ENCODE measurements at regions not wholly inside any gene's neighbourhood (a gene's known extent, or its start where the extent isn't known, plus 50 kb on each side); places are given as distances from the start of the nearest gene placed in this dataset.

GRCh38 chr6:167408235-167408869 lies 83.5 kb downstream of the TTLL2 start:
- ChIA-PET POLR2A (no interaction called here), CTCF (interaction anchor here (2.3 kb wide), 1 partner anchor 57 kb away, joined by 6 read pairs; no protein-coding TSS in a partner anchor)
- no peak for DNase-seq (ENCODE audit: extremely low spot score)

GRCh38 chr6:167409079-167409478 lies 84.2 kb downstream of the TTLL2 start:
- POLR2A ChIA-PET, result no interaction called here
- no peak for DNase-seq (ENCODE audit: extremely low spot score)
- TF ChIP-seq, protein P1, sequence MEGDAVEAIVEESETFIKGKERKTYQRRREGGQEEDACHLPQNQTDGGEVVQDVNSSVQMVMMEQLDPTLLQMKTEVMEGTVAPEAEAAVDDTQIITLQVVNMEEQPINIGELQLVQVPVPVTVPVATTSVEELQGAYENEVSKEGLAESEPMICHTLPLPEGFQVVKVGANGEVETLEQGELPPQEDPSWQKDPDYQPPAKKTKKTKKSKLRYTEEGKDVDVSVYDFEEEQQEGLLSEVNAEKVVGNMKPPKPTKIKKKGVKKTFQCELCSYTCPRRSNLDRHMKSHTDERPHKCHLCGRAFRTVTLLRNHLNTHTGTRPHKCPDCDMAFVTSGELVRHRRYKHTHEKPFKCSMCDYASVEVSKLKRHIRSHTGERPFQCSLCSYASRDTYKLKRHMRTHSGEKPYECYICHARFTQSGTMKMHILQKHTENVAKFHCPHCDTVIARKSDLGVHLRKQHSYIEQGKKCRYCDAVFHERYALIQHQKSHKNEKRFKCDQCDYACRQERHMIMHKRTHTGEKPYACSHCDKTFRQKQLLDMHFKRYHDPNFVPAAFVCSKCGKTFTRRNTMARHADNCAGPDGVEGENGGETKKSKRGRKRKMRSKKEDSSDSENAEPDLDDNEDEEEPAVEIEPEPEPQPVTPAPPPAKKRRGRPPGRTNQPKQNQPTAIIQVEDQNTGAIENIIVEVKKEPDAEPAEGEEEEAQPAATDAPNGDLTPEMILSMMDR (IDR thresholded peaks at IDR 0.05; ENCODE audit: control extremely low read depth, extremely low read depth, low read depth, missing control alignments), result no peak
- CTCF ChIA-PET, result interaction anchor here (2.3 kb wide), 1 partner anchor 58 kb away, joined by 6 read pairs; no protein-coding TSS in a partner anchor

More at GRCh38 chr6:167408235-167408869, 83.5 kb downstream of the TTLL2 start:
- TF ChIP-seq, protein P1 (IDR thresholded peaks at IDR 0.05; ENCODE audit: control extremely low read depth, extremely low read depth, low read depth, missing control alignments), result no peak

DNA sequence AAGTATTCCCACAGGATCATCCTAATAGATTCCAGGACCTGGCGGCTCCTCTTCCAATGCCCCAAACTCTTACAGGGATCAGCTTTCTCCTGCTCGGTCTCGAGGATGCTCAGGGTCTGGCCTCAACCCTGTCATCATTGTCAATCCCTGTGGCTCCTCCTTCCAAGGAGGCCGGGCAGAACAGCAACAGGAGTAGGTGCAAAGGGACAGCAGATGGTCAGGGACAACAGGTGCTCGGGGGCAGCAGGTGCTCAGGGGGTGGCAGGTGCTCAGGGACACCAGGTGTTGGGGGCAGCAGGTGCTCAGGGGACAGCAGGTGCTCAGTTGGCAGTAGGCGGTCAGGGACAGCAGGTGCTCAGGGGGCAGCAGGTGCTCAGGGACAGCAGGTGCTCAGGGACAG lies 84.8 kb downstream of the TTLL2 start:
- ChIA-PET CTCF (interaction anchor here (2.3 kb wide), 1 partner anchor 58 kb away, joined by 6 read pairs; no protein-coding TSS in a partner anchor), POLR2A (no interaction called here)
- no peak for DNase-seq (ENCODE audit: extremely low spot score)
- TF ChIP-seq, protein P1 (IDR thresholded peaks at IDR 0.05; ENCODE audit: control extremely low read depth, extremely low read depth, low read depth, missing control alignments), result no peak

GRCh38 chr6:167410462-167410861 lies 85.6 kb downstream of the TTLL2 start:
- ChIA-PET CTCF (no interaction called here), POLR2A (no interaction called here)
- TF ChIP-seq, protein P1 (IDR thresholded peaks at IDR 0.05; ENCODE audit: control extremely low read depth, extremely low read depth, low read depth, missing control alignments), result no peak
- no peak for DNase-seq (ENCODE audit: extremely low spot score)

DNA sequence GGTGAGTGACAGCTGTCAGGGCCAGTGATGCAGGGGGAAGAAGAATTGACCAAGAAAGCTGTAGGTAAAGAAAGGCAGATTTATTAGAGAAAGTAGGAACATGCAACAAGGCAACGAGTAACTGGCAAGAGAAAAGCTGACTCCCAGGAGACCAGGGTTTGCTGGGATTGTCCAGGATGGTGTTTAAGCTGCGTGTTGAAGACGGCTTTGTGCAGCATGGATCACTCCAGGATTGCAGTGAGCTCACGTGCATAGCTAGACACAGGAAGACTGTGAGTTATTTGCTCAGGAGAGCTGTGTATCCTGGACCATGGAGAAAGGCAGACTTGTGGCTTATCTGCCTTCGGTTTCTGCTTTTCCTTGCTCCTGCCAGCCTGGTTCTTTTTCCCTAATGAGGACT lies 87.6 kb downstream of the TTLL2 start:
- POLR2A ChIA-PET, result no interaction called here
- TF ChIP-seq, protein P1 (IDR thresholded peaks at IDR 0.05; ENCODE audit: control extremely low read depth, extremely low read depth, low read depth, missing control alignments), result no peak
- DNase-seq (ENCODE audit: extremely low spot score), result no peak
- CTCF ChIA-PET, result no interaction called here

DNA sequence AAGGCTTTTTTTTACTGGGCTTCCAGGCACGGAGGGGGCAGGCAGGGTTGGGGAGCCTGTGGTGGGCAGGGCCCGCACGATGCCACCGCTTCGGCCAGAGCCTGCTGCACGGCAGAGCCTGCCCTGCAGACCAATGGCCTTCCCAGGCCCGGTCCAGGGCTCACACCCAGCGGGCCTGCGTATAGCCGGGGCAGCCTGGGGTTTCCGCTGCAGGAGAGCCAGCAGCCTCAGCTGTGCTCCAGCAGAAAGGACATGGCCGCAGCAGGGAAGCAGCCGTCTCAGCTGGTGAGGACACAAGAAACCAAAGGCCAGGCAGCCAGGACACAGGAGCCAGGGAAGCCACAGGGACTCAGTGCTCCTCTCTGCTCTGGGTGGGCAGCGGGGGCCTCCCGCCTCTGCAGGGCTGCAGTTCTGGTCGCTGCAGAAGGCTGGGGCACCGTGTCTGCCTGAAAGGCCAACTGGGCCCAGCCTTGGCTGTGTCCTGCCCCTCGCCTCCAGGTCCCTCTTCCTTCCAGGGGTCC lies 90.6 kb downstream of the TTLL2 start:
- POLR2A ChIA-PET, result no interaction called here
- TF ChIP-seq, protein P1 (IDR thresholded peaks at IDR 0.05; ENCODE audit: control extremely low read depth, extremely low read depth, low read depth, missing control alignments), result no peak
- no peak for DNase-seq (ENCODE audit: extremely low spot score)
- CTCF ChIA-PET, result no interaction called here

All from GM10248 (cell line).